GM19452 (cell line): ENCODE measurements at regions not wholly inside any gene's neighbourhood (a gene's known extent, or its start where the extent isn't known, plus 50 kb on each side); places are given as distances from the start of the nearest gene placed in this dataset.
"Not testable (repeated sequence)": the region's sequence is repeated elsewhere in the genome, so short reads cannot be mapped to it uniquely, and the experiment has no call there.

Experiments used
- ATAC-seq: cut with Tn5 transposase; IDR thresholded peaks from one replicate; pipeline ENCODE4 v1.9.1; 2021; ENCODE audit not compliant: unreplicated experiment

DNA sequence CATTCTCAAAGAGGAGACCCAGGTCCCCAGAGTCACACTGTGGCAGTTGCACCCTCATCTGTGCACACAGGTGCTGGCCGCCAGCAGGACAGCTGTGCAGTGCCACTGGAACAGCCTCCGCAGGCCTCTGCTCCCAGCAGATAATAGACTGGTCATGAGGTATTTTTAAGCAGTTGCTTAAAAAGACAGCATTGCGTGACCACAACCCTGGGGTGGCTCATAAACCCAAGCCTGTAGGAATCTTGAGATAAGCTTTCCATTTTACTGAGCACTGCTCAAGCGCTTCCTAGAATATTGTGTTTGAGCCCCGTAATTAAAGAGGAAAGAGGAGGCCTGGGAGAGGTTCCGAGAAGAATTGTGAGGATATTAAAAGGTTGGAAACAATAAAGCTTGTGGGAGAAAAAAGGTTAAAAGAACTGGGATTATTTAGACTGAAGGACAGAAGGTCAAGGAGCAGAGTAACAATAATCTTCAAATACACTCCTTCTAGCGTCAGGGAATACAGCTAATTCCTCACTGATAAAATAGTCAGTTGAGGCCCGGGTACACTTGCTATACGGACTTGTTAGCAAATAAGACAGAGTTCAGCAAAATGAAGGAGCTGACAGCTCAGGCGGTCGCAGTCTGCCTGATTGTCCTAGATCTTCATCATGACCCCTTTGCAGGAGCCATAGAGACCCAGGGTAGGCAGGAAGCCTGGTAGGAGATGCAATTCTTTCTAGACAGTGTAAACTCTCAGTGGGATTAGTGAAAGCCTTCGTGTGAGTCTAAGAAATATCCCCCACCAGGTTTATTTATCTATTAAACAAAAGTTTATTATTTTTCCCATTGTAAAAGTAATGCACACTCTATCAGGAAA, 86.2 kb upstream of the KIT start:
- ATAC-seq: no peak

- ATAC-seq: no peak
These were observed 85.6 kb upstream of the KIT start for GRCh38 chr4:54572152-54572542.

- no peak for ATAC-seq
These were observed 83.3 kb upstream of the KIT start for GRCh38 chr4:54574500-54574899.

DNA sequence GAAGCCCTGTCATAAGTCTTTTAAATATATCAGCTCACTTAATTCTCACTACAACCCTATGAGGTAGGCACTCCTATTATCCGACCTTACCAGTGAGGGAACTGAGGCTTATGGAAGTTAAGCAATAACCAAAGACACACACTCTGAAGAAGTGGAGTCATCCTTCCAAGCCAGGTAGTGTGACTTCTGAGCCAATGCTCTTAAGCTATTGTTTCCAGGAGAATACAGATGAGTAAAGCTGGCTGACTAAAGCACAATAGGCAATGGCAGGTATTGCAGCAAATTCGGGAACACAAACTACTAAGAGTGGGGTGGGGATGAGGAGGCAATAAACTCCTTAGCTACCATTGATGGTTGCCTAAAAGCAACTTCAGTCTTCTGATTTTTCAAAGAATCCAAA, 81.8 kb upstream of the KIT start:
- ATAC-seq: no peak

DNA sequence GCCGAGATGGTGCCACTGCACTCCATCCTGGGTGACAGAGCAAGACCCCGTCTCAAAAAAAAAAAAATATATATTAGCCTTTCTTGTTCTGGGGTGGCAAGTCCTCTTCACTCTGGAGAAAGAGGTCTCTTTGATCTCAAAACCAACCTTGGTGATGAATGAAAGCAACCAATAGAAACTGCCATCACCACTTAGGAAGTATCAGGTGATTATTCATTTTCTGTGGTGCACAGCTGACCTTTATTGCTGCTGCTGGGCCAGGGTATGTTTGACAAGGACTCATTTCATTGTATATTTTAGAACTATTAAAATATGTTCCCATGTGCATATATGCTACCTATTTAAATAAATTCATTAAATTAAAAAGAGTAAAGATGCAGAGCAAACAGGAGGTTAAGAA, 76.0 kb upstream of the KIT start:
- ATAC-seq: no peak

DNA sequence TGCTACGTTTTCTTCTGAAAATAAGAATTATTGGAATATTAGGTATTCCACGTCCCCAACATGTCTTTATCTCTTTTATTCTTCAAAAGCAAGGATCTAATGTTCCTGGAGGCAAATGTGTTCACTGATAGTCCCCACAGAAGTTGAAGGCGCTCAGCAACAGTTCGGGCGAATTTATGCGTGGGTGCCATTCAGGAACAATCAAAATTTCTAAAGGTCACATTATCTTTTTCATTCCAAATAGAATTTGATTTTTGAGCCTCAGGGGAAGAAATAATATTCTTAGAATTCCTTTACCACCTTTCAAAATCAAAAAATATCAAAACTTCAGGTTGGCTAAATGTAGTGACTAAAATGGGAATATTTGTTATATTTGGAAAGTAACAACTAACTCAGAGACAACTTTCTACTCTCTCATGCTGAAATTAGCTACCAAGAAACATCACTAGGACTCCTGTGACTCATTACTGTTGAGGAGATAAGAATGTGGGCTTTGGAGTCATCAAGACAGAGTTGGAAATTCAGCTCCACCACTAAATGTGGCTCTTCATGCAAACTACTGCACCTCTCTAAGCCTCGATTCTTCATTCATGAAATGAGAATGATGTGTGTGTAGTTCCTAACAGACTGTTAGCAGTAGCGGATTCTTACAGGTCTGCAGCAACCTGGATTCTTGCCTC, 72.3 kb upstream of the KIT start:
- ATAC-seq: no peak

GRCh38 chr4:54586320-54586955, 71.3 kb upstream of the KIT start:
- no peak for ATAC-seq

GRCh38 chr4:54587107-54587891, 70.5 kb upstream of the KIT start:
- no peak for ATAC-seq

DNA sequence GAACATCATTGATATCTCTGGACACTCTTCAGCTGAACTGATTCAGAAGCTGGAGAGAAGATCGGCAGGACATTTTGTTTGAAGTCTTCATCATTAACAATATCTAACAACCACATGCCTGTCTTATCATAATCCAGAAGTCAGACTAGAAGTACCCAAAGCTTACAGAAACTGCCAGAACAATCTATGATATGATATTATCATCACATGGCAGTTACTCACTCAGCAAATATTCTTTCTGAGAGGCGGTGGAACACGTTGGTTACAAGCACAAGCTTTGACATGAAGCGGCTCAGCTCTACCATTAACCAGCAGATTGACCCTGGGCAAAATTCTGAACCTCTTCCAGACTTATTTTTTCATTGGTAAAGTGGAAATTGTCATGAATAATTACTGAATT, 69.4 kb upstream of the KIT start:
- ATAC-seq: no peak

- no peak for ATAC-seq
These were observed 68.2 kb upstream of the KIT start for GRCh38 chr4:54589586-54589985.

DNA sequence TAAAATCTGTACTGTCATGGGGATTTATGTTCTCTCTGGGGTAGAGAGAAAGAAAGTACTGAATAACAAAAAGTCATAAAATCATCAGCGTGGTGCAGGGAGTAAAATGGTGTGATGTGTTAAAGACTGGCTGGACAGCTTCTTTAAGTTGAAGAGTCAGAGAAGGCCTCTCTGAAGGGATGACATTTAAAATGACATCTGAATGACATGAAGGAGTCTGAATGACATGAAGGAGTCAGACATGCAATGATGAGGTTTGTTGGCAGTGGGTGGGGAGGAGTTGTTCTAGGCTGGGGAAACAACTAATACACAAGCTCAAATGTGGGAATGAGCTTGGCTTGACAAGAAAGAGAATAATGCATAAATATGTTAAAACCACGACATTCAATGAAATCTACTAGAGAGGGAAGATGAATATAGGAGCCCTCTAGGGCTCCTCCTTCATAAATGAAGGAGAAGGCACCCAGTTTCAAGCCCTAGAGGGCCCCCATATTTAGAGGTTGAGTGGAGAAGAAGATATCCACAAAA, 63.9 kb upstream of the KIT start:
- ATAC-seq: no peak

DNA sequence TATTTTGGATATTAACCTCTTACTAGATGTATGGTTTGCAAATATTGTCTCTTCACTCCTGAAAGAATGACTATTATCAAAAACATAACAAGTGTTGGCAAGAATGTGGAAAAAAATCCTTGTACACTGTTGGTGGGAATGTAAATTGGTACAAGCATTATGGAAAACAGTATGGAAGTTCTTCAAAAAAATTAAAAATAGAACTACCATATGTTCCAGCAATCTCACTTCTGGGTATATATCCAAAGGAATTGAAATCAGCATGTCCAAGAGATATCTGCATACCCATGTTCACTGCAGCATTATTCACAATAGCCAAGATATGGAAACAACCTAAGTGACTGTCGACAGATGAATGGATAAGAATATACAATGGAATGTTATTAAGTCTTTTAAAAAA, 61.6 kb upstream of the KIT start:
- no peak for ATAC-seq

DNA sequence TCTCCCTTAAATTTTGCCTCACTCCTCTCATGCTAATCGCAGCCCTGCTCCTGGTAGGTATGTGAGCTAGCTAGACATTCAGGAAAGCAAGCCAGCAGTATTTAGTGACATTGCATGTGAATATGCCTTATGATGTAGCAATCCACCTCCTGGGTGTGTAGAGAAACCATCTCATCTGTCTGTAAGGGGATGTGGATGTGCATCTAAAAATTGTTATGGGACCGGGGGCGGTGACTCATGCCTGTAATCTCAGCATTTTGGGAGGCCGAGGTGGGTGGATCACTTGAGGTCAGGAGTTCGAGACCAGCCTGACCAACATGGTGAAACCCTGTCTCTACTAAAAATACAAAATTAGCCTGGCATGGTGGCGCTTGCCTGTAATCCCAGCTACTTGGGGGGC, 60.1 kb upstream of the KIT start:
- ATAC-seq: not testable (repeated sequence)

GRCh38 chr4:54602175-54602574, 55.6 kb upstream of the KIT start:
- not testable (repeated sequence) for ATAC-seq

GRCh38 chr4:54607067-54607466, 50.7 kb upstream of the KIT start:
- no peak for ATAC-seq

DNA sequence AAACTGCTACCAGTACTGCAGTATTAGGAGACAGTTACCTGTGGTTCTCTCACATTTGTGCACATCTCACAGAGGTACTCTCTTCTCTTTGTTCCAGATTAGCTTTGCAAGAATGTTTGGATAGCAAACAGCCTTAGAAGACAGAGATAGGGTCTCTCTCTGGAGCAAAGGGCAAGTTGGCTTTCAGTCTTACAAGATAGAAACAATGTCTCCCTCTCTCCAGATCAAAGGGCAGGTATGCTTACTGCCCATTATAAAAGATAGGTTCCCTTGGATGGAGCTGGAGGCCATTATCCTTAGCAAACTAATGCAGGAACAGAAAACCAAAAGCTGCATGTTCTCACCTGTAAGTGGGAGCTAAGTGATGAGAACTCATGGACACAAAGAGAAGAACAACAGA, 50.2 kb upstream of the KIT start:
- ATAC-seq: no peak
